HEK293T (cell line): ENCODE measurements at regions not wholly inside any gene's neighbourhood (a gene's known extent, or its start where the extent isn't known, plus 50 kb on each side); places are given as distances from the start of the nearest gene placed in this dataset.

Experiments used
- CTCF ChIA-PET: fragments of 350-600 bp; formaldehyde crosslinking; extraction: SDS; loops from one replicate; lab custom pipeline; 2021; ENCODE audit warnings: antibody characterized with exemption, inconsistent platforms; lab: Yijun Ruan, JAX
- POLR2A ChIA-PET: fragments of 350-600 bp; formaldehyde crosslinking; extraction: SDS; loops from one replicate; lab custom pipeline; 2020; ENCODE audit warnings: antibody characterized with exemption, inconsistent platforms; lab: Yijun Ruan, JAX
- DNase-seq: peaks from one replicate; pipeline ENCODE4 v3.0.0; 2012; ENCODE audit warnings: mixed read lengths; ENCODE audit errors: extremely low spot score
- ARNT ChIP-seq: fragments of 450-650 bp; IDR thresholded peaks from 2 replicates; pipeline ENCODE4 v1.6.1; 2017; ENCODE audit warnings: mild to moderate bottlenecking
- BHLHE40 ChIP-seq: fragments of 450-650 bp; IDR thresholded peaks from 2 replicates; pipeline ENCODE4 v1.6.1; 2016; ENCODE audit warnings: mild to moderate bottlenecking, moderate library complexity, borderline replicate concordance
- CTBP1 ChIP-seq: fragments of 450-650 bp; IDR thresholded peaks from 2 replicates; pipeline ENCODE4 v1.6.1; 2016; ENCODE audit warnings: borderline replicate concordance
- ELF4 ChIP-seq: fragments of 450-650 bp; IDR thresholded peaks from 2 replicates; pipeline ENCODE4 v1.6.1; 2017; ENCODE audit warnings: antibody characterized with exemption
- FOXA1 ChIP-seq: fragments of 450-650 bp; IDR thresholded peaks from 2 replicates; pipeline ENCODE4 v1.6.1; 2016; ENCODE audit warnings: mild to moderate bottlenecking
- FOXK2 ChIP-seq: fragments of 450-650 bp; IDR thresholded peaks from 2 replicates; pipeline ENCODE4 v1.6.1; 2016; ENCODE audit warnings: mild to moderate bottlenecking
- FOXM1 ChIP-seq: fragments of 450-650 bp; IDR thresholded peaks from 2 replicates; pipeline ENCODE4 v1.6.1; 2017; ENCODE audit warnings: mild to moderate bottlenecking, borderline replicate concordance
- HDGF ChIP-seq: fragments of 450-650 bp; IDR thresholded peaks from 2 replicates; pipeline ENCODE4 v1.6.1; 2017; ENCODE audit warnings: antibody characterized with exemption, borderline replicate concordance
- L3MBTL2 ChIP-seq: fragments of 450-650 bp; conservative IDR thresholded peaks from 2 replicates; pipeline ENCODE4 v1.6.1; 2016; ENCODE audit warnings: mild to moderate bottlenecking
- LEF1 ChIP-seq: fragments of 450-650 bp; IDR thresholded peaks from 2 replicates; pipeline ENCODE4 v1.6.1; 2017; ENCODE audit warnings: mild to moderate bottlenecking, borderline replicate concordance
- NFRKB ChIP-seq: fragments of 450-650 bp; IDR thresholded peaks from 2 replicates; pipeline ENCODE4 v1.6.1; 2016; ENCODE audit warnings: mild to moderate bottlenecking, moderate library complexity
- PKNOX1 ChIP-seq: fragments of 450-650 bp; IDR thresholded peaks from 2 replicates; pipeline ENCODE4 v1.6.1; 2016
- SP1 ChIP-seq: fragments of 450-650 bp; IDR thresholded peaks from 2 replicates; pipeline ENCODE4 v1.6.1; 2017
- SUZ12 ChIP-seq: fragments of 450-650 bp; IDR thresholded peaks from 2 replicates; pipeline ENCODE4 v1.6.1; 2016; ENCODE audit warnings: mild to moderate bottlenecking
- TARDBP ChIP-seq: fragments of 450-650 bp; IDR thresholded peaks from 2 replicates; pipeline ENCODE4 v1.6.1; 2016
- ZNF384 ChIP-seq: fragments of 450-650 bp; IDR thresholded peaks from 2 replicates; pipeline ENCODE4 v1.6.1; 2016

DNA sequence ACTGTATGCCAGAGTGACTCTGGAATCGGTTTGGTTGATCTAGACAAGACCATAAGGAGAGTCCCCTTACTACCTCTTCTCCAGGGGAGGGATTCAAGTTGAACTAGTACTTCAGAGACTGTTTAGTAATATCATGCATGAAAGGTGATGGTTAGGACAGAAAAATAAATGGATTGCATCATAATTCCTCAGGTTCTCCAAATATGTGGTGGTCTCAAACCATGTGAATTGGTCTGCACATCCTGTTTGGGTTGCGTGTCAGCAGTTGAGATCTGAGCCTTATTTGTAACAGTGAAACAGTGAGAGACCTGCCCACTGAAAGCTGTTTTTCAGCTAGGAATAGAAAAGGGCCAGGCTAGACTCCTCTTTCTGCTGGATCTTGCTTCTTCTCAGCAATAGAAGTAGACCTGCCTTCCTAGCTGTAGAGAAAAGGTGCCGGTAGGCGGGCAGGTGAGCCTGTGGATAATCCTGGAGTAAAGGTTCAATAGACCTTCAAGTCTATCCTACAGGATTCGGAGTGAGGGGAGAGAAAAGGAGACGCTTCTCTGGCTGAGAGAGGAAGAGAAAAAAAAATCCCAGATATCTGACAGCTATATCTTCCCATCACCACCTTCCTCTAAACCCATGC, 258.5 kb upstream of the E2F7 start:
- DNase-seq: no peak
- TF ChIP-seq L3MBTL2: no peak
- no peak for TF ChIP-seq FOXM1
- no peak for TF ChIP-seq TARDBP
- no peak for TF ChIP-seq ARNT
- TF ChIP-seq PKNOX1: no peak
- no peak for TF ChIP-seq LEF1
- TF ChIP-seq CTBP1: no peak
- TF ChIP-seq BHLHE40: no peak
- TF ChIP-seq FOXA1: no peak
- TF ChIP-seq ELF4: no peak
- TF ChIP-seq HDGF: no peak
- no peak for TF ChIP-seq SUZ12
- no peak for TF ChIP-seq SP1
- TF ChIP-seq NFRKB: no peak
- TF ChIP-seq ZNF384: no peak
- ChIA-PET POLR2A (no interaction called here), CTCF (interaction anchor here (1.5 kb wide), 1 partner anchor 9 kb away, joined by 8 read pairs; no protein-coding TSS in a partner anchor)

GRCh38 chr12:77319166-77319565, 253.8 kb upstream of the E2F7 start:
- TF ChIP-seq BHLHE40: no peak
- no peak for TF ChIP-seq ELF4
- no peak for TF ChIP-seq LEF1
- TF ChIP-seq TARDBP: no peak
- ChIA-PET POLR2A (no interaction called here), CTCF (no interaction called here)
- DNase-seq: no peak

DNA sequence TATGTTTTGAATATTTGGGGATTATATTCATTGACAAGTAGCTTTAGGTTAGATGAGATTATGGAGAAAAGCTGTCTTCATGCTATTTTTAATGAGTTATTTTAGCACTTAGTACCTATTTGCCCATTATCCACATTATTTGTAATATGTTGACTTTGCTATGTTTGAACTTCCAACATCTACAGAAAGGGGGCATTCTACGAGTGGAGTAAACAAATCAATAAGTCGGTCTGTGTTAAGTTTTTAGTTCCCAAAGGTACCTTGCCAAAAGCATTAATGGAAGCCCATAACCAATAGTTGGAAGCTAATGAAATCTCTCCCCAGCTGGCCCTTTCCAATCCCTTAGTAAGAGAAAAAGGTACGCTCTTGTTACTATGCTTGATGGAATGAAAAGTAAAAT, 250.0 kb upstream of the E2F7 start:
- DNase-seq: no peak
- TF ChIP-seq CTBP1 (no peak), LEF1 (no peak), SP1 (no peak), FOXM1 (no peak), FOXK2 (no peak), NFRKB (no peak), ELF4 (no peak), PKNOX1 (no peak)
- CTCF ChIA-PET: interaction anchor here (2.3 kb wide), 1 partner anchor 9 kb away, joined by 8 read pairs; no protein-coding TSS in a partner anchor
- POLR2A ChIA-PET: no interaction called here

GRCh38 chr12:77314378-77315052, 249.1 kb upstream of the E2F7 start:
- POLR2A ChIA-PET: no interaction called here
- no peak for DNase-seq
- TF ChIP-seq FOXK2: no peak
- no peak for TF ChIP-seq NFRKB
- no peak for TF ChIP-seq HDGF
- TF ChIP-seq CTBP1: no peak
- TF ChIP-seq ZNF384: no peak
- TF ChIP-seq FOXA1: no peak
- no peak for TF ChIP-seq SP1
- CTCF ChIA-PET: interaction anchor here (0.5 to 2.3 kb wide), 2 partner anchors 10 to 614 kb away, joined by 6 to 8 read pairs; no protein-coding TSS in a partner anchor

GRCh38 chr12:77308056-77308455, 242.7 kb upstream of the E2F7 start:
- TF ChIP-seq LEF1 (no peak), TARDBP (no peak), ZNF384 (no peak), NFRKB (no peak), FOXM1 (no peak), FOXA1 (no peak), FOXK2 (no peak), SP1 (no peak), ELF4 (no peak), BHLHE40 (no peak), L3MBTL2 (no peak)
- no peak for DNase-seq
- ChIA-PET CTCF (interaction anchor here (0.7 to 1.3 kb wide), 2 partner anchors 10 to 17 kb away, joined by 3 to 4 read pairs; no protein-coding TSS in a partner anchor), POLR2A (no interaction called here)

DNA sequence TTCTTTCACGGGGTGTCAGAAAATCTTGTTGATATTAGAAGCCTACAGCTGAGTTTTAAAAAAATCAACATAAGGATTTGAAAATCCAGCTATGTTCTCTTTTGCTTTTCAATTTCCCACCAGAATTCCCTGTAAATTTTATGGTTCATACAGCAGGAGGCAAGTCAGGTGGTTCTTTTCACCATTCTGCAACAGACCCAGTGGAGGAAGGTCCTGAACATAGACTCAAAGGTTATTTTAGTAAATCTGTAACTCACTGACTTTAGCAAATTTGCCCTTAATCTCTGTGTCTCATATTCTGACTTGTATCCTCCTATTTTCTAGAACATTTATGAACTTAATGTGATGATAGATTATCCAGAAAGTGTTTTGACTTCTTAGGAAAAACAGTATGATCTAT, 235.4 kb upstream of the E2F7 start:
- ChIA-PET CTCF (no interaction called here), POLR2A (no interaction called here)
- no peak for TF ChIP-seq ARNT
- no peak for TF ChIP-seq BHLHE40
- TF ChIP-seq SUZ12: no peak
- no peak for TF ChIP-seq PKNOX1
- TF ChIP-seq FOXM1: no peak
- no peak for TF ChIP-seq FOXA1
- no peak for TF ChIP-seq HDGF
- no peak for TF ChIP-seq ZNF384
- TF ChIP-seq NFRKB: no peak
- no peak for TF ChIP-seq LEF1
- TF ChIP-seq L3MBTL2: no peak
- TF ChIP-seq FOXK2: no peak
- no peak for TF ChIP-seq ELF4
- TF ChIP-seq TARDBP: no peak
- TF ChIP-seq SP1: no peak
- no peak for DNase-seq
